ENCODE measurements at regions not wholly inside any gene's neighbourhood (a gene's known extent, or its start where the extent isn't known, plus 50 kb on each side); places are given as distances from the start of the nearest gene placed in this dataset.

DNA sequence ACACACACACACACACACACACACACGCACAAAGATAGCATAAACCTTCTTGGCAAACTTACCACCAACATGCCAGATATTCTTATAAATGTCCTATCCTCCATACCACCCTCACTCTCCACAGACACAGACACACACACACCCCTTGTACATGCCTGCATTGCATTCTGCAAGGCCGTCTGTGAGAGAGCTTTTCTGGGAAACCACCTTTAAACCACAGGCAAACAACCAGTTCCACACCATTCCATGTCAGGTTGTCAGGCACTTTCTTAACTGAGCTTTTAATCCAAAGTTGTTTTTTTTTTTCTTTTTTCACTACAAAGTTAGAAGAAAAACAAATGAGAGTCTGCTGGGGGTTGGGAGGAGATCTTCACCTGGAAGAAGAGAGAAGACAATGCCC, 221.1 kb downstream of the C1D start:
- no peak overlapping the region for H3K27ac Mint-ChIP-seq
- no peaks in the 10 kb centered on the region for H3K9me3 ChIP-seq (ENCODE audit: low read length)
- H3K27ac ChIP-seq (ENCODE audit: low read depth, low read length) = no peak overlapping the region
- peaks cover 8 to 13% of the 10 kb centered on the region in 2 donors for H3K27me3 Mint-ChIP-seq
- ChIA-PET CTCF (interaction anchor here (1.0 kb wide), 1 partner anchor 17 kb away, joined by 3 read pairs; no protein-coding TSS in a partner anchor), POLR2A (no interaction called here)
- DNase-seq = no peak
- no peak overlapping the region for H3K4me3 ChIP-seq (ENCODE audit: low read length)
- H3K27me3 ChIP-seq (ENCODE audit: insufficient read depth, low read length, poor library complexity, severe bottlenecking) = no peaks in the 10 kb centered on the region
- no peaks in the 10 kb centered on the region for H3K36me3 Mint-ChIP-seq
- H3K4me3 Mint-ChIP-seq = no peak overlapping the region
- no peaks in the 10 kb centered on the region for H3K36me3 ChIP-seq (ENCODE audit: insufficient read depth, low read length)
- no peaks in the 10 kb centered on the region for H3K4me1 ChIP-seq (ENCODE audit: insufficient read depth, low read length)
- H3K9me3 Mint-ChIP-seq = no peaks in the 10 kb centered on the region
- H3K4me1 Mint-ChIP-seq = no peaks in the 10 kb centered on the region

DNA sequence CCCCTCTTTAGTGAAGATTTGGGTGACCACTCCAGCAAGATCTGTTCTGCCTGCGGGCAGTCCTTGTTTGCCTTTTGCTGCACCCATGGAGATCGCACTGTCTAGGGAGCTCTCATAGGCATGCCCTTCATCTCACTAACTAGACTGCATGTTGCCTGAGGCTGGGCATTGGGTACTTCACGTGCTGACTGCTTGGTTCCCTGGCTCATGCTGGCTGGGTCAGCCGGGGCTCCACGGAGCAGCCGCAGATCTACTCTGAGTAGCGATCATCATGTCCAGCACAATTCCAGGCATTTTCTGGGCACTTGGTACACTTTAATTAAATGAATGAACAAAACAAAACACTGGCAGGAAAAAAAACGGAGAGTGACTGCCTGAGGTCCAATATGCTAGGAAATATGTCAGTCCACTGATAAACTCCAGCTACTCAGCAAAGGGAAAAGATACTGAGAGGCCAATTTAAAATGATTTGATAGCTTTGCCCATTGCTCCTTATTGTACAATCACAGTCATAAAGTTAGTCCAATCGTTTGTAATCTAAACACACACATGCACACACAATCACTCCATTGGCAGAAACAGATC, 220.3 kb downstream of the C1D start:
- CTCF ChIA-PET = interaction anchor here (1.0 kb wide), 1 partner anchor 18 kb away, joined by 3 read pairs; no protein-coding TSS in a partner anchor

DNA sequence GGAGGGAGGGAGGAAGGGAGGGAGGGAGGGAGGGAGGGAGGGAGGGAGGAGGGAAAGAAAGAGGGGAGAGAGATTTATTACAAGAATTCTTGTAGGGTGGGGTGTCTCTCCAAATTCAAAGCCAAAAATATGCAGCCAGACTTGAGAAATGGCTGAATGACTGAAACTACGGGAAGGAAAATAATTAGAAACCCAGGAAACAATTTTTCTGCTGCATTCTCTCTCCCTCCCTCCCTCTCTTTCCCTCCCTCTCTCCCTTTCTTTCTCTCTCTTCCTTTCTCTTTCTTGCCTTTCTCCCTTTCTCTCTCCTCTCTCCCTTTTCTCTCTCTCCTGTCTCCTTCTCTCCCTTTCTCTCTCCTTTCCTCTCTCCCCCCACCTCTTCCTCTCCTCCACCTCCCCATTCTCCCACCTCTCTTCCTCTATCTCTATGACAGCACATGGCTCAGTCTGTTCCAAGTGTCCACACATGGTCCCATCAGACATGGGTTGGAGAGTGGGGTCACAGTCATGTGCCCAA, 218.7 kb downstream of the C1D start:
- no peak for DNase-seq
- Mint-ChIP-seq H3K9me3 (no peaks in the 10 kb centered on the region), H3K36me3 (no peaks in the 10 kb centered on the region), H3K4me3 (no peak overlapping the region), H3K27ac (no peak overlapping the region), H3K4me1 (no peaks in the 10 kb centered on the region), H3K27me3 (peaks cover 9 to 22% of the 10 kb centered on the region in 2 donors)
- POLR2A ChIA-PET = no interaction called here
- H3K4me3 ChIP-seq (ENCODE audit: low read length) = no peak overlapping the region
- no peaks in the 10 kb centered on the region for H3K4me1 ChIP-seq (ENCODE audit: insufficient read depth, low read length)
- H3K9me3 ChIP-seq (ENCODE audit: low read length) = no peaks in the 10 kb centered on the region
- H3K36me3 ChIP-seq (ENCODE audit: insufficient read depth, low read length) = no peaks in the 10 kb centered on the region
- no peak overlapping the region for H3K27ac ChIP-seq (ENCODE audit: low read depth, low read length)
- CTCF ChIA-PET = no interaction called here
- no peaks in the 10 kb centered on the region for H3K27me3 ChIP-seq (ENCODE audit: insufficient read depth, low read length, poor library complexity, severe bottlenecking)

More for the DNA sequence above, 220.3 kb downstream of the C1D start:
- H3K27ac ChIP-seq (ENCODE audit: low read depth, low read length) = no peak overlapping the region
- H3K27me3 Mint-ChIP-seq = peaks cover 8 to 14% of the 10 kb centered on the region in 2 donors
- H3K4me1 Mint-ChIP-seq = no peaks in the 10 kb centered on the region
- no peak overlapping the region for H3K4me3 ChIP-seq (ENCODE audit: low read length)
- H3K27ac Mint-ChIP-seq = peak overlapping the region in 1 of 8 donors; percentile 88
- H3K36me3 ChIP-seq (ENCODE audit: insufficient read depth, low read length) = no peaks in the 10 kb centered on the region
- no peaks in the 10 kb centered on the region for H3K4me1 ChIP-seq (ENCODE audit: insufficient read depth, low read length)
- POLR2A ChIA-PET = no interaction called here
- H3K27me3 ChIP-seq (ENCODE audit: insufficient read depth, low read length, poor library complexity, severe bottlenecking) = no peaks in the 10 kb centered on the region
- no peak for DNase-seq
- H3K36me3 Mint-ChIP-seq = no peaks in the 10 kb centered on the region
- H3K9me3 Mint-ChIP-seq = no peaks in the 10 kb centered on the region
- no peaks in the 10 kb centered on the region for H3K9me3 ChIP-seq (ENCODE audit: low read length)
- H3K4me3 Mint-ChIP-seq = no peak overlapping the region

DNA sequence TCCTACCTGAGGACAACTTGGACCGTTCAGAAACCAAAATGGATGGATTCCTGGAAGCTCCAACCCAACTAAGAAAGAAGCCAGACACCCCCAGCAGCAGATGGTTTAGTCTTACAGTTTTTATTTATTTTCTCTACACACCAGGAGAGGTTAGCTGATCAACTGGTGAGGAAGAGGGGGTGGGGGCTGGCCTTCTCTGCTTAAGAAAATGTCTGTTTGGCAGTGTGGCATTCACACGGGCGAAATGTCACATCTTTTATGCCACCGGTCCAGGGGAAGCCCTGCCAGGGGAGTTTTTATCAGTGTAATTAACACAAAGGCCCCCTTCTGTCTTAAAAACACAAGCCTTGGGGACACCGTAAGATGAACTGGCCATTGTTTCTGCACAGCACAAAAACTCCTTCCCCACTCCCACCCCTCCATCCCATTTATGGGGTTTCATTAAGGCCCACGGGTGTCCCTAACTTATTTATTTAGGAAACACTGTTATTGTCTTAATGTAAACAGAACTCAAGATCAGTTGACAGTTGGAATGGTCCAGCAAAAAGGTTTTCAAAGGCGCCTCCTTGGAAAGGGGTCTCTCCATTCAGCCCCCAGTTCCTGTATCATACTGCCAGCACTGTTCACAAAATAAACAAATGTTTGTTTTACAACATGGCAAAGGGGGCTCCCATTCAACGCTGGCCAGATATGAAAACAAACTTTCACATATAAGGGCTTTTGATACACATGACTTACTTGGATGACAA, 217.0 kb downstream of the C1D start:
- no peaks in the 10 kb centered on the region for H3K27me3 ChIP-seq (ENCODE audit: insufficient read depth, low read length, poor library complexity, severe bottlenecking)
- H3K4me3 ChIP-seq (ENCODE audit: low read length) = no peak overlapping the region
- no peaks in the 10 kb centered on the region for H3K36me3 Mint-ChIP-seq
- POLR2A ChIA-PET = no interaction called here
- no peaks in the 10 kb centered on the region for H3K9me3 ChIP-seq (ENCODE audit: low read length)
- H3K9me3 Mint-ChIP-seq = no peaks in the 10 kb centered on the region
- H3K4me1 Mint-ChIP-seq = no peaks in the 10 kb centered on the region
- no peaks in the 10 kb centered on the region for H3K36me3 ChIP-seq (ENCODE audit: insufficient read depth, low read length)
- no peak overlapping the region for H3K27ac Mint-ChIP-seq
- H3K27ac ChIP-seq (ENCODE audit: low read depth, low read length) = no peak overlapping the region
- no peaks in the 10 kb centered on the region for H3K4me1 ChIP-seq (ENCODE audit: insufficient read depth, low read length)
- no peak for DNase-seq
- H3K4me3 Mint-ChIP-seq = no peak overlapping the region
- H3K27me3 Mint-ChIP-seq = peaks cover 9 to 30% of the 10 kb centered on the region in 2 donors
- CTCF ChIA-PET = interaction anchor here (1.2 kb wide), 1 partner anchor 9 kb away, joined by 4 read pairs; no protein-coding TSS in a partner anchor

DNA sequence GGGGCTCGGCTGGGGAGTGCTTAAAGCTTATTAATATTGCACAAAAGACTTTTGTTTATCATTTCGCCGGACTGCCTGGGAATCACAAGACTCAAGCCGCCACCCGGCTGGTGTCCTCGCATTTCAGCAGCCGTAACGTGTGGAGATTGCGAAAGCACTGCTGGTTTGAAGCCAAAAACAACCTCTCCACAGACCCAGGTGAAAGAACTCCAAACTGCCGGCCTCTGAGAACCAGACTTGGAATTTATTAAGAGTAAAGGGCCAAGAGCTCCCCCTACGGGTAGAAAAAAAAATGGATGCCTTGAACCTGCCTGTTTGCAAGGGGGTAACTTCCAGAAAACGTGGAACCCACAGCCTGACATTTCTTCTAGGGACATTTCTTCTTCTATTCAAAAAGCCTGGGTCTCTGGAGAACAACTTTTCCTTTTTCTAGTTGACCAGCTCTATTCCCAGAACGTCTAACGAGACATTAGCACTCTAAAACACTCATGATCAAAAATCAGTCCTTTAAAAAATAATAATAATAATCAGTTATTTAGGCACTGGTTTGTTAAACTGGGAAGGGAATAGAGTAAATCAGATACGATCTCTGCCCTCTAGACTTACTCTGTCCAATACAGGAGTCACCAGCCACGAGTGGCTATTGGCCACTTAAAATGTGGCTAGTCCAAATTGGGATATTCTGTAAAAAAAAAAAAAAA, 216.3 kb downstream of the C1D start:
- Histone ChIP-seq H3K9me3 (ENCODE audit: low read length) (no peaks in the 10 kb centered on the region), H3K27me3 (ENCODE audit: insufficient read depth, low read length, poor library complexity, severe bottlenecking) (no peaks in the 10 kb centered on the region), H3K4me3 (ENCODE audit: low read length) (no peak overlapping the region), H3K36me3 (ENCODE audit: insufficient read depth, low read length) (no peaks in the 10 kb centered on the region), H3K27ac (ENCODE audit: low read depth, low read length) (no peak overlapping the region), H3K4me1 (ENCODE audit: insufficient read depth, low read length) (no peaks in the 10 kb centered on the region)
- Mint-ChIP-seq H3K4me1 (no peaks in the 10 kb centered on the region), H3K9me3 (no peaks in the 10 kb centered on the region), H3K36me3 (no peaks in the 10 kb centered on the region), H3K27ac (no peak overlapping the region), H3K4me3 (no peak overlapping the region), H3K27me3 (peaks cover 10 to 32% of the 10 kb centered on the region in 2 donors)
- ChIA-PET CTCF (interaction anchor here (1.2 kb wide), 1 partner anchor 10 kb away, joined by 4 read pairs; no protein-coding TSS in a partner anchor), POLR2A (no interaction called here)
- DNase-seq = peak in 1 of 5 donors; percentile 4

DNA sequence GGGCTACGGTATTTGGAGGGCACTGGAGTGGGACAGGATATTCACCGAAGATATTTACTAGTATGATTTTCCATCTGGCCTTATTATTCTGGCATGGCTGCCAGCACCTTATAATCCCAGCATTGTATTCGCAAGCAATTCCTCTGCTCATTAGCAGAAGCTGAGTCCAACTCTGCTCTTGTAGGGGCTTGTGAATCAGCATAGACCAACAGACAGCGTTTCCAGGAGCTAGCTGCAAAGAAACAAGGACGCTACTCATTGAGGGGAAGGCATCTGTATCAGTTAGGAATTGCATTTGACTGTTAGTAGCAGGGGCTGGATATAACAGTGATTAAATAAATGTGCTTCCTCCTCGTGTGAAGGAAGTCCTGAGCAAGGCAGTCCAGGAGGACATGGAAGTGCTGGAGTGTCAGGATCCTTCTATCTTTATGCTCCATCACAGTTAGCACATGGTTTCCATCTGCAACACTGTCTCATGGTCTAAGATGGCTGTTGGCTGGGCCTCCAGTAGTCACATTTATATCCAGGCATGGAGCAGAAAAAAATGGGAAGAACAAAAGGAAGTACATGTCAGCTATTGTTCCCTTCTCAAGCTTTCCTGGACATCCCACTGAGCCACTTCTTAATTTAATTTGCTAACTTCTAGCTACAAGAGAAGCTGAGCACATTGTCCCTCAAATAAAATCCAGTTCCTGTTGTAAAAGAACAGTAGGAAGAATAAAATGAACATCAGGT, 214.1 kb downstream of the C1D start:
- peaks cover 9 to 39% of the 10 kb centered on the region in 2 donors for H3K27me3 Mint-ChIP-seq
- Histone ChIP-seq H3K4me3 (ENCODE audit: low read length) (no peak overlapping the region), H3K4me1 (ENCODE audit: insufficient read depth, low read length) (no peaks in the 10 kb centered on the region), H3K27ac (ENCODE audit: low read depth, low read length) (no peak overlapping the region), H3K27me3 (ENCODE audit: insufficient read depth, low read length, poor library complexity, severe bottlenecking) (no peaks in the 10 kb centered on the region), H3K36me3 (ENCODE audit: insufficient read depth, low read length) (no peaks in the 10 kb centered on the region), H3K9me3 (ENCODE audit: low read length) (no peaks in the 10 kb centered on the region)
- ChIA-PET POLR2A (no interaction called here), CTCF (no interaction called here)
- no peak overlapping the region for H3K27ac Mint-ChIP-seq
- no peaks in the 10 kb centered on the region for H3K4me1 Mint-ChIP-seq
- H3K9me3 Mint-ChIP-seq = no peaks in the 10 kb centered on the region
- no peak for DNase-seq
- no peak overlapping the region for H3K4me3 Mint-ChIP-seq
- H3K36me3 Mint-ChIP-seq = no peaks in the 10 kb centered on the region

DNA sequence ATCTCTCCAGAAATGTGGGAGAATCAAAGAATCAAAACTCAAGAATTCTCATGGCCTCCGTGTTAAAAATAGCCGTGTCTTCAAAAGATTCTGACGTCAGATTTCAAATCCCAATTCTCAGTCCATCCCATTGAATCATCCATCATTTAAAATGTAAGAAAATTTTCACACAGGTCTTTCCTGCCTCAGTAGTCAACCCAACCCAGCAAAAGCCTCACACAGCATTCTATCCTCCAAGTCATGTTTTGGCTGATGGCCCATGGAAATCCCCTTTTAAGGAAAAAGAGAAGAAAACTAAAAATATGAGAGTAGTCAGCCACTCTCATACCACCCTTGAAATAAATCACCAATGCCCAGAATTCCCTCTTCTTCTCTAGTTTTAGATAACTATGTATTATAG, 211.8 kb downstream of the C1D start:
- no peak for DNase-seq
- CTCF ChIA-PET = no interaction called here
- H3K4me3 ChIP-seq (ENCODE audit: low read length) = no peak overlapping the region

More for the DNA sequence above, 211.8 kb downstream of the C1D start:
- Mint-ChIP-seq H3K4me1 (no peaks in the 10 kb centered on the region), H3K27ac (no peak overlapping the region), H3K9me3 (no peaks in the 10 kb centered on the region), H3K27me3 (peaks cover 4 to 32% of the 10 kb centered on the region in 2 donors), H3K4me3 (no peak overlapping the region), H3K36me3 (no peaks in the 10 kb centered on the region)
- Histone ChIP-seq H3K27me3 (ENCODE audit: insufficient read depth, low read length, poor library complexity, severe bottlenecking) (no peaks in the 10 kb centered on the region), H3K4me1 (ENCODE audit: insufficient read depth, low read length) (no peaks in the 10 kb centered on the region), H3K36me3 (ENCODE audit: insufficient read depth, low read length) (no peaks in the 10 kb centered on the region), H3K27ac (ENCODE audit: low read depth, low read length) (no peak overlapping the region), H3K9me3 (ENCODE audit: low read length) (no peaks in the 10 kb centered on the region)
- POLR2A ChIA-PET = no interaction called here
